ENCODE measurements at regions not wholly inside any gene's neighbourhood (a gene's known extent, or its start where the extent isn't known, plus 50 kb on each side); places are given as distances from the start of the nearest gene placed in this dataset.

DNA sequence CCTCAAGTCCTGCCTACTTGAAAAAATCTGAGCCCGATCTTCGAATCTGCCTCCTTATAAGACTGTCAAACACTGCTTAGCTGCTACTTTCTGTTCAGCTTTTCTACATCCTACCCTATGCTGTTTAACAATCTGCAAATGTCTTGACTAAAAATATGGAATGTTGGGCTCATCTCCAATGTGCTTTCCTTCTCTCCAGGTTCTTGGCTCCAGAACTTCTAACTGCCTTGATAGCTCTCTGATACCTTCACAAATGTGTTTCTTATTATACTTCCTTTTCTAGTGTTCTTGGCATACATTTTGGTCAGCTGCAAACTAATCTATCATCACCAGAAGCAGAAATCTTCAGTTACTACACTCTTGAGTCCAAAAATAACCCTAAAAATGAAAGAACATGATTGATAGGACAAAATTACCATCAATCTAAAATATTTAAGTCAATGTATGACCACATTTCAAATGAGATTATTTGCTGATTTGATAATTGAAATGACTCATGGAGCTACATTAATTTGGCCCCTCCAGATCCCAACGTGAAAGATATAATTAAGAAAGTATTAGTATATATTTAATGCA is 372.3 kb upstream of the MON1B start:
- H4K20me1 ChIP-seq (ENCODE audit: low read depth, low read length) = no peaks in the 10 kb centered on the region
- H3K36me3 ChIP-seq (ENCODE audit: low read length) = no peaks in the 10 kb centered on the region
- no peak overlapping the region for H3K27ac ChIP-seq (ENCODE audit: low read depth, low read length)
- H3K4me3 ChIP-seq (ENCODE audit: insufficient read depth, low read length, poor library complexity, severe bottlenecking) = no peak overlapping the region
- H3K9me3 ChIP-seq (ENCODE audit: insufficient read depth, low read length) = no peaks in the 10 kb centered on the region
- no peak overlapping the region for H3K9ac ChIP-seq (ENCODE audit: low read length)
- no peak for TF ChIP-seq EZH2phosphoT487 (conservative IDR thresholded peaks at IDR 0.05; ENCODE audit: low read length)
- TF ChIP-seq, protein P1, sequence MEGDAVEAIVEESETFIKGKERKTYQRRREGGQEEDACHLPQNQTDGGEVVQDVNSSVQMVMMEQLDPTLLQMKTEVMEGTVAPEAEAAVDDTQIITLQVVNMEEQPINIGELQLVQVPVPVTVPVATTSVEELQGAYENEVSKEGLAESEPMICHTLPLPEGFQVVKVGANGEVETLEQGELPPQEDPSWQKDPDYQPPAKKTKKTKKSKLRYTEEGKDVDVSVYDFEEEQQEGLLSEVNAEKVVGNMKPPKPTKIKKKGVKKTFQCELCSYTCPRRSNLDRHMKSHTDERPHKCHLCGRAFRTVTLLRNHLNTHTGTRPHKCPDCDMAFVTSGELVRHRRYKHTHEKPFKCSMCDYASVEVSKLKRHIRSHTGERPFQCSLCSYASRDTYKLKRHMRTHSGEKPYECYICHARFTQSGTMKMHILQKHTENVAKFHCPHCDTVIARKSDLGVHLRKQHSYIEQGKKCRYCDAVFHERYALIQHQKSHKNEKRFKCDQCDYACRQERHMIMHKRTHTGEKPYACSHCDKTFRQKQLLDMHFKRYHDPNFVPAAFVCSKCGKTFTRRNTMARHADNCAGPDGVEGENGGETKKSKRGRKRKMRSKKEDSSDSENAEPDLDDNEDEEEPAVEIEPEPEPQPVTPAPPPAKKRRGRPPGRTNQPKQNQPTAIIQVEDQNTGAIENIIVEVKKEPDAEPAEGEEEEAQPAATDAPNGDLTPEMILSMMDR (IDR thresholded peaks at IDR 0.05; ENCODE audit: insufficient read depth, low read length, poor library complexity, severe bottlenecking) = no peak
- H3K79me2 ChIP-seq (ENCODE audit: insufficient read depth, low read length) = no peaks in the 10 kb centered on the region
- H3K9me2 ChIP-seq (replicated peaks; ENCODE audit: insufficient read depth, low read length) = no peaks in the 10 kb centered on the region
- H3K27me3 ChIP-seq (ENCODE audit: low read length) = no peaks in the 10 kb centered on the region
- no peak overlapping the region for H2AFZ ChIP-seq (ENCODE audit: low read depth, low read length, severe bottlenecking)
- no peak overlapping the region for H3K4me2 ChIP-seq (ENCODE audit: low read depth, low read length, poor library complexity, severe bottlenecking)
- H3F3A ChIP-seq (ENCODE audit: insufficient read depth) = no peaks in the 10 kb centered on the region

DNA sequence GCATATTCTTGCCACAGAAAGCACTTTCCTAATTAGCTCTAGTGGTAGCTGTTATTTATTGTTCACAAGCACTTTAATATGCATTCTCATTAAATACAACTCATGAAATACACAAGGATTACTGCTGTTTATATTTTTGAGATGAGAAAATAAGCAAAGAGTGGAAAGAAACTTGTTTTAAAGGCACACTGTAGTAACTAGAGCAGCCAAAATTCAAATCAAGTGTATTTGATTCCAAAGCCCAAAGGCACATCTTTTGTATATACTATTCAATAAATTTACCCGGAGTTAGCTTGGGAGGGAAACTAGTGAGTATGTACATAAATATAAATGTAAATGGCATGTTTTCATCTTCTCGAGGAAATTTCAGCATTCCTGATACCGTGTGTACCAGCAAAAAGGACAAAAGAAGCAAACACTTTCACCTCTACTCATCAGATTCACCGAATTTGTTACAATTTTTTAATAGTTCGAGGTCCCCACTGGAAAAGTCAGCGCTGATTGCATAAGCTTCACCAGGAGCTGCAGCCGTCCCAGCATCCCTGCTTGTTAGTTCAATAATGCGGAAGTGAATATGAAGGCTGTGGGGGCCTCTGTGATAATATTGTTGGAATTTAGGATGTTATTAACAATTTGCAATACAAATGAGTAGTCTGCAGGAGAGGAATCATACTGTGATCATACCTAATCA is 371.6 kb upstream of the MON1B start:
- H3K9me3 ChIP-seq (ENCODE audit: insufficient read depth, low read length) = no peaks in the 10 kb centered on the region
- no peaks in the 10 kb centered on the region for H3K27me3 ChIP-seq (ENCODE audit: low read length)
- no peaks in the 10 kb centered on the region for H3K79me2 ChIP-seq (ENCODE audit: insufficient read depth, low read length)
- TF ChIP-seq, protein P1 (IDR thresholded peaks at IDR 0.05; ENCODE audit: insufficient read depth, low read length, poor library complexity, severe bottlenecking) = no peak
- no peak for TF ChIP-seq EZH2phosphoT487 (conservative IDR thresholded peaks at IDR 0.05; ENCODE audit: low read length)
- H3K9me2 ChIP-seq (replicated peaks; ENCODE audit: insufficient read depth, low read length) = no peaks in the 10 kb centered on the region
- H3K4me3 ChIP-seq (ENCODE audit: insufficient read depth, low read length, poor library complexity, severe bottlenecking) = no peak overlapping the region
- no peak overlapping the region for H2AFZ ChIP-seq (ENCODE audit: low read depth, low read length, severe bottlenecking)
- H3F3A ChIP-seq (ENCODE audit: insufficient read depth) = no peaks in the 10 kb centered on the region
- no peak overlapping the region for H3K4me2 ChIP-seq (ENCODE audit: low read depth, low read length, poor library complexity, severe bottlenecking)
- no peak overlapping the region for H3K9ac ChIP-seq (ENCODE audit: low read length)
- no peaks in the 10 kb centered on the region for H4K20me1 ChIP-seq (ENCODE audit: low read depth, low read length)
- no peak overlapping the region for H3K27ac ChIP-seq (ENCODE audit: low read depth, low read length)
- no peaks in the 10 kb centered on the region for H3K36me3 ChIP-seq (ENCODE audit: low read length)

DNA sequence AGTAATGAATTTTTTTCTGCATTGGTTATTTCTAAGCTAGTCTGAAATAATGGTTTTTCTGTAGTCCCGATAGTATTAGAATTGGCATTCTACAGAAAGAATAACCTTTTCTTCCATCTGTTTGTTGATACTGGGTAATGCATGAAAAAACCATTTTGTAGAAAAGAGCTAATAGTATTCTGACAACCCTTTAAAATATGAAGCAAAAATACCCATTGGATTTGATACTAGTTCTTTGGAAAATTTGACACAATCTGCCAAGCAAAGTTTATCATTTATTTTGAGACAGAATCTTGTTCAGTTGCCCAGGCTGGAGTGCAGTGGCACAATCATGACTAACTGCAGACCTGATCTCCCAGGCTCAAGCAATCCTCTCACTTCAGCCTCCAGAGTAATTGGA is 366.8 kb upstream of the MON1B start:
- H3K9me3 ChIP-seq (ENCODE audit: insufficient read depth, low read length) = no peaks in the 10 kb centered on the region
- TF ChIP-seq, protein P1 (IDR thresholded peaks at IDR 0.05; ENCODE audit: insufficient read depth, low read length, poor library complexity, severe bottlenecking) = no peak
- TF ChIP-seq EZH2phosphoT487 (conservative IDR thresholded peaks at IDR 0.05; ENCODE audit: low read length) = no peak
- no peak overlapping the region for H3K9ac ChIP-seq (ENCODE audit: low read length)
- no peaks in the 10 kb centered on the region for H3F3A ChIP-seq (ENCODE audit: insufficient read depth)
- H2AFZ ChIP-seq (ENCODE audit: low read depth, low read length, severe bottlenecking) = no peak overlapping the region
- no peak overlapping the region for H3K4me2 ChIP-seq (ENCODE audit: low read depth, low read length, poor library complexity, severe bottlenecking)
- no peaks in the 10 kb centered on the region for H3K36me3 ChIP-seq (ENCODE audit: low read length)
- no peaks in the 10 kb centered on the region for H3K79me2 ChIP-seq (ENCODE audit: insufficient read depth, low read length)
- H3K27ac ChIP-seq (ENCODE audit: low read depth, low read length) = no peak overlapping the region
- no peak overlapping the region for H3K4me3 ChIP-seq (ENCODE audit: insufficient read depth, low read length, poor library complexity, severe bottlenecking)
- no peaks in the 10 kb centered on the region for H3K27me3 ChIP-seq (ENCODE audit: low read length)
- no peaks in the 10 kb centered on the region for H4K20me1 ChIP-seq (ENCODE audit: low read depth, low read length)
- H3K9me2 ChIP-seq (replicated peaks; ENCODE audit: insufficient read depth, low read length) = no peaks in the 10 kb centered on the region

All from SU-DHL-6 (cell line).